Heart right ventricle (tissue), 16 donors: ENCODE measurements at regions not wholly inside any gene's neighbourhood (a gene's known extent, or its start where the extent isn't known, plus 50 kb on each side); places are given as distances from the start of the nearest gene placed in this dataset.
"Not testable (repeated sequence)": the region's sequence is repeated elsewhere in the genome, so short reads cannot be mapped to it uniquely, and the experiment has no call there.

Experiments used
- ATAC-seq, 8 donors: fragments of 200-7000 bp; cut with Tn5 transposase; one replicate each; pipeline ENCODE4 v1.9.1; 2020; ENCODE audit warnings: mild to moderate bottlenecking in 8 of 8, moderate library complexity in 8 of 8, moderate number of reproducible peaks in 1 of 8
- DNase-seq, 2 donors: peaks; one replicate each; pipeline ENCODE4 v3.0.0-alpha.2; 2020
- H3K27ac ChIP-seq, 10 donors: fragments of 200-600 bp; sonication (generic) in 2 of 10; one replicate each; pipeline versions ENCODE4 v1.5.0 to v1.8.0; 2020 to 2022; ENCODE audit warnings: mild to moderate bottlenecking in 3 of 10
- H3K27me3 ChIP-seq, 7 donors: fragments of 200-600 bp; one replicate each; pipeline ENCODE4 v1.8.0; 2021 to 2022; ENCODE audit warnings: mild to moderate bottlenecking in 2 of 7
- H3K36me3 ChIP-seq, 9 donors: fragments of 200-600 bp; sonication (generic) in 1 of 9; one replicate each; pipeline versions ENCODE4 v1.5.0 to v1.8.0; 2020 to 2022; ENCODE audit warnings: mild to moderate bottlenecking in 2 of 9
- H3K4me1 ChIP-seq, 9 donors: fragments of 200-600 bp; sonication (generic) in 1 of 9; one replicate each; pipeline versions ENCODE4 v1.5.0 to v1.8.0; 2020 to 2022; ENCODE audit warnings: mild to moderate bottlenecking in 4 of 9
- H3K4me3 ChIP-seq, 10 donors: fragments of 200-600 bp; sonication (generic) in 2 of 10; one replicate each; pipeline versions ENCODE4 v1.5.0 to v1.8.0; 2020 to 2022; ENCODE audit warnings: mild to moderate bottlenecking in 7 of 10, moderate library complexity in 2 of 10
- H3K9me3 ChIP-seq, 11 donors: fragments of 200-600 bp in 10 of 11; sonication (generic) in 2 of 11; one replicate each; pipeline versions ENCODE4 v1.5.0 to v1.8.0; 2013 to 2022; ENCODE audit warnings: mild to moderate bottlenecking in 2 of 11, control low read depth in 1 of 11, moderate library complexity in 1 of 11
- CTCF ChIP-seq, 9 donors: fragments of 200-600 bp; sonication (generic) in 2 of 9; IDR thresholded peaks; one replicate each; pipeline versions ENCODE4 v1.5.0 to v1.8.0; 2021 to 2022; ENCODE audit warnings: antibody characterized with exemption in 9 of 9, mild to moderate bottlenecking in 5 of 9, moderate library complexity in 1 of 9
- WGBS, 2 donors: extraction: QIAGEN DNeasy Blood & Tissue Kit; methylation state at CpG; one replicate each; pipeline ENCODE4 v1.1.7; 2013; ENCODE audit warnings: inconsistent platforms in 1 of 2; 5-methylcytosine and 5-hydroxymethylcytosine counted together
- intact Hi-C, 10 donors: fragments of 100-400 bp; cut with DNase I; formaldehyde crosslinking; loops; one replicate each; pipeline versions ENCODE4 v1.11.1 to v1.14.2; 2022
- donor health status: Arrhythmogenic right ventricular cardiomyopathy.
- donor health status: ischemic (EF 13 %, LVEDD 7.1; RV severe dilation, severe dysfunction).
- donor health status: healthy with polysubstance abuse.
- donor health status: DM: no; HTN: yes; CAD: no.
- donor health status: DM: no; HTN: no; CAD: no.
- donor health status: ischemic (EF 25% LVEDD 6.9; RV normal size, moderate dysfunction).
- donor health status: ischemic (EF 25% LVEDD 5.7; RV mildly dilated, moderate dysfunction).
- donor health status: healthy.
- donor health status: DM: yes; HTN: yes; CAD: no.
- donor health status: Ischemic cardiomyopathy.
- donor health status: ischemic (EF 35%, LVEDD 5.7; RV mildly dilated, moderate dysfunction).
- donor health status: nonischemic (EF 11% LVEDD 7.7; RV severe dilation, severe dysfunction).
- donor health status: DM: yes; HTN: yes; CAD: no.
- donor health status: PGD.
- donor health status: ischemic (EF 29% LVEDD 5.4; RV normal size, mild dysfunction).
- donor health status: nonischemic (EF 23%, LVEDD 6.1; RV moderate dilation, normal function).

- 78 to 80% methylated on average over 2 of the region's 2 CpGs for WGBS, 2 donors
- intact Hi-C loops: no loop called here
- Histone ChIP-seq H3K4me1 (no peaks in the 10 kb centered on the region), H3K27me3 (no peaks in the 10 kb centered on the region), H3K27ac (no peak overlapping the region), H3K36me3 (no peaks in the 10 kb centered on the region), H3K9me3 (peaks cover 0 to 97% (median 0%) of the 10 kb centered on the region in 11 donors), H3K4me3 (no peak overlapping the region)
- no peak for TF ChIP-seq CTCF (IDR thresholded peaks at IDR 0.05)
- DNase-seq (no peak), ATAC-seq (no peak)
Measured at GRCh38 chr19:22503524-22503923, 81.4 kb upstream of the ZNF98 start.

- no peak for ATAC-seq
- TF ChIP-seq CTCF (IDR thresholded peaks at IDR 0.05): no peak
- no peak overlapping the region for H3K27ac ChIP-seq
- peaks cover 0 to 97% (median 0%) of the 10 kb centered on the region in 11 donors for H3K9me3 ChIP-seq
- no peaks in the 10 kb centered on the region for H3K27me3 ChIP-seq
- no peak overlapping the region for H3K4me3 ChIP-seq
- intact Hi-C loops: no loop called here
- no peak for DNase-seq
- WGBS, 2 donors: 75 to 77% methylated on average over 3 of the region's 3 CpGs
- no peaks in the 10 kb centered on the region for H3K36me3 ChIP-seq
- H3K4me1 ChIP-seq: no peaks in the 10 kb centered on the region
Measured at GRCh38 chr19:22502766-22503165, 80.6 kb upstream of the ZNF98 start.

GRCh38 chr19:22498831-22499430, 76.8 kb upstream of the ZNF98 start:
- intact Hi-C loops, ATAC-seq, H3K36me3 ChIP-seq, H3K4me1 ChIP-seq, H3K27me3 ChIP-seq, H3K4me3 ChIP-seq, DNase-seq, H3K27ac ChIP-seq: not testable (repeated sequence)
- peaks cover 0 to 100% (median 2%) of the 10 kb centered on the region in 11 donors for H3K9me3 ChIP-seq
- WGBS, 2 donors: 91 to 95% methylated on average over 34 of the region's 34 CpGs

GRCh38 chr19:22491746-22492145, 69.6 kb upstream of the ZNF98 start:
- no peaks in the 10 kb centered on the region for H3K4me1 ChIP-seq
- no peaks in the 10 kb centered on the region for H3K27me3 ChIP-seq
- no peak overlapping the region for H3K27ac ChIP-seq
- peaks cover 0 to 100% (median 14%) of the 10 kb centered on the region in 11 donors for H3K9me3 ChIP-seq
- no peak for DNase-seq
- no peak for ATAC-seq
- no peak overlapping the region for H3K4me3 ChIP-seq
- intact Hi-C loops: no loop called here
- WGBS, 2 donors: 64 to 70% methylated on average over 2 of the region's 2 CpGs
- H3K36me3 ChIP-seq: no peaks in the 10 kb centered on the region
- TF ChIP-seq CTCF (IDR thresholded peaks at IDR 0.05): no peak

GRCh38 chr19:22483514-22483913, 61.4 kb upstream of the ZNF98 start:
- H3K4me1 ChIP-seq, ATAC-seq, DNase-seq, H3K36me3 ChIP-seq, H3K27me3 ChIP-seq, H3K4me3 ChIP-seq, H3K27ac ChIP-seq, intact Hi-C loops: not testable (repeated sequence)
- peaks cover 0 to 100% (median 32%) of the 10 kb centered on the region in 11 donors for H3K9me3 ChIP-seq
- 84 to 86% methylated on average over 7 of the region's 7 CpGs for WGBS, 2 donors
